HFFc6 (cell line): ENCODE measurements at regions not wholly inside any gene's neighbourhood (a gene's known extent, or its start where the extent isn't known, plus 50 kb on each side); places are given as distances from the start of the nearest gene placed in this dataset.

Source experiments
- DNase-seq: peaks from one replicate; pipeline ENCODE4 v3.0.0-alpha.2; 2018
- H3K27ac Mint-ChIP-seq: 2 replicates; pipeline ENCODE4 v1.8.0; 2020; ENCODE audit warnings: mild to moderate bottlenecking, mixed read lengths
- H3K27me3 Mint-ChIP-seq: 2 replicates; pipeline ENCODE4 v1.8.0; 2021; ENCODE audit warnings: mild to moderate bottlenecking, moderate library complexity, mixed read lengths; ENCODE audit not compliant: insufficient read depth
- H3K36me3 Mint-ChIP-seq: 2 replicates; pipeline ENCODE4 v1.8.0; 2021; ENCODE audit warnings: low read depth, mixed read lengths
- H3K4me1 Mint-ChIP-seq: 2 replicates; pipeline ENCODE4 v1.8.0; 2020; ENCODE audit warnings: low read depth, mixed read lengths
- H3K4me3 Mint-ChIP-seq: 2 replicates; pipeline ENCODE4 v1.8.0; 2020; ENCODE audit warnings: mild to moderate bottlenecking, moderate library complexity, mixed read lengths
- H3K9me3 Mint-ChIP-seq: 2 replicates; pipeline ENCODE4 v1.8.0; 2020; ENCODE audit warnings: mild to moderate bottlenecking, mixed read lengths
- CTCF ChIP-seq: fragments of 200-600 bp; sonication (generic); IDR thresholded peaks from 2 replicates; pipeline ENCODE4 v1.5.0; 2021; ENCODE audit warnings: antibody characterized with exemption, mild to moderate bottlenecking

- H3K27ac Mint-ChIP-seq = no peak overlapping the region
- no peak for TF ChIP-seq CTCF
- H3K4me1 Mint-ChIP-seq = no peaks in the 10 kb centered on the region
- no peak overlapping the region for H3K4me3 Mint-ChIP-seq
- no peaks in the 10 kb centered on the region; the same call in 1 of the 2 replicates for H3K27me3 Mint-ChIP-seq
- no peak for DNase-seq
- peaks cover 55% of the 10 kb centered on the region for H3K9me3 Mint-ChIP-seq
- 0 out of 2 replicates have a peak, but pooled peaks cover 4% of the 10 kb centered on the region for H3K36me3 Mint-ChIP-seq
Measured at GRCh38 chr10:120995768-120996167, 144.6 kb downstream of the WDR11 start.

GRCh38 chr10:120996456-120997034 is 145.4 kb downstream of the WDR11 start:
- H3K27ac Mint-ChIP-seq = no peak overlapping the region
- H3K27me3 Mint-ChIP-seq = no peaks in the 10 kb centered on the region; the same call in 1 of the 2 replicates
- TF ChIP-seq CTCF = no peak

GRCh38 chr10:120997313-120997712 is 146.2 kb downstream of the WDR11 start:
- no peaks in the 10 kb centered on the region; the same call in 1 of the 2 replicates for H3K27me3 Mint-ChIP-seq
- H3K27ac Mint-ChIP-seq = no peak overlapping the region
- TF ChIP-seq CTCF = no peak
- DNase-seq = no peak
- no peak overlapping the region for H3K4me3 Mint-ChIP-seq
- 0 out of 2 replicates have a peak, but pooled peaks cover 4% of the 10 kb centered on the region for H3K36me3 Mint-ChIP-seq
- H3K9me3 Mint-ChIP-seq = peaks cover 49% of the 10 kb centered on the region
- no peaks in the 10 kb centered on the region for H3K4me1 Mint-ChIP-seq

More at GRCh38 chr10:120996456-120997034, 145.4 kb downstream of the WDR11 start:
- Mint-ChIP-seq H3K36me3 (0 out of 2 replicates have a peak, but pooled peaks cover 4% of the 10 kb centered on the region), H3K9me3 (peaks cover 49% of the 10 kb centered on the region), H3K4me3 (no peak overlapping the region), H3K4me1 (no peaks in the 10 kb centered on the region)
- DNase-seq = no peak

GRCh38 chr10:120997756-120998155 is 146.6 kb downstream of the WDR11 start:
- TF ChIP-seq CTCF = no peak
- H3K27me3 Mint-ChIP-seq = no peaks in the 10 kb centered on the region; the same call in 1 of the 2 replicates
- H3K9me3 Mint-ChIP-seq = peaks cover 48% of the 10 kb centered on the region
- H3K4me1 Mint-ChIP-seq = no peaks in the 10 kb centered on the region
- DNase-seq = no peak
- 0 out of 2 replicates have a peak, but pooled peaks cover 4% of the 10 kb centered on the region for H3K36me3 Mint-ChIP-seq
- no peak overlapping the region for H3K27ac Mint-ChIP-seq
- H3K4me3 Mint-ChIP-seq = no peak overlapping the region

GRCh38 chr10:120998251-120998650 is 147.1 kb downstream of the WDR11 start:
- Mint-ChIP-seq H3K27ac (no peak overlapping the region), H3K4me3 (no peak overlapping the region), H3K36me3 (0 out of 2 replicates have a peak, but pooled peaks cover under 1% of the 10 kb centered on the region), H3K4me1 (no peaks in the 10 kb centered on the region), H3K27me3 (no peaks in the 10 kb centered on the region; the same call in 1 of the 2 replicates), H3K9me3 (peaks cover 48% of the 10 kb centered on the region)
- no peak for TF ChIP-seq CTCF
- DNase-seq = no peak
